ENCODE measurements at regions not wholly inside any gene's neighbourhood (a gene's known extent, or its start where the extent isn't known, plus 50 kb on each side); places are given as distances from the start of the nearest gene placed in this dataset.

DNA sequence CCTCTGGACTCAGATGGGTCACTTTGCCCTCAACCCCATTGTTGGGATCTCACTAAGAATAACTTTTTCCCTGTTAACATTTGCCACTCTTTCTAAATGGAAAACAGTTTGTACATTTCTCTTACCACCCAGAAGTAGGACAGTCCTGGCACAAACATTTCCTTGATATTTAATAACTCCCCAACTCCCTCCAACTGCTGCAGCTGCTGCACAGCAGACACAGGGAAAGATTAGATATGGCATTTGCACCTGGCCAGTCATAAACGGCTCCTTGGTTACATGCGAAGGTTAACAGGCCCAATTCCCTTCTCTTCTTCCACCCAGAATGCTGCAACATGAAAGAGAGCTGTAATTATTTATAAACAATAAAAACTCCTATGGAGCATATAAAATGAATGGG lies 55.9 kb upstream of the SOX4 start:
- TF ChIP-seq, protein P1, sequence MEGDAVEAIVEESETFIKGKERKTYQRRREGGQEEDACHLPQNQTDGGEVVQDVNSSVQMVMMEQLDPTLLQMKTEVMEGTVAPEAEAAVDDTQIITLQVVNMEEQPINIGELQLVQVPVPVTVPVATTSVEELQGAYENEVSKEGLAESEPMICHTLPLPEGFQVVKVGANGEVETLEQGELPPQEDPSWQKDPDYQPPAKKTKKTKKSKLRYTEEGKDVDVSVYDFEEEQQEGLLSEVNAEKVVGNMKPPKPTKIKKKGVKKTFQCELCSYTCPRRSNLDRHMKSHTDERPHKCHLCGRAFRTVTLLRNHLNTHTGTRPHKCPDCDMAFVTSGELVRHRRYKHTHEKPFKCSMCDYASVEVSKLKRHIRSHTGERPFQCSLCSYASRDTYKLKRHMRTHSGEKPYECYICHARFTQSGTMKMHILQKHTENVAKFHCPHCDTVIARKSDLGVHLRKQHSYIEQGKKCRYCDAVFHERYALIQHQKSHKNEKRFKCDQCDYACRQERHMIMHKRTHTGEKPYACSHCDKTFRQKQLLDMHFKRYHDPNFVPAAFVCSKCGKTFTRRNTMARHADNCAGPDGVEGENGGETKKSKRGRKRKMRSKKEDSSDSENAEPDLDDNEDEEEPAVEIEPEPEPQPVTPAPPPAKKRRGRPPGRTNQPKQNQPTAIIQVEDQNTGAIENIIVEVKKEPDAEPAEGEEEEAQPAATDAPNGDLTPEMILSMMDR (IDR thresholded peaks at IDR 0.05): no peak
- TF ChIP-seq EZH2 (IDR thresholded peaks at IDR 0.05; ENCODE audit: borderline replicate concordance, insufficient read depth, low read depth, low read length, poor library complexity, severe bottlenecking): no peak

All from B cell (primary cell).